Liver (tissue), 3 donors: ENCODE measurements at regions not wholly inside any gene's neighbourhood (a gene's known extent, or its start where the extent isn't known, plus 50 kb on each side); places are given as distances from the start of the nearest gene placed in this dataset.

Experiments used
- CTCF ChIP-seq: fragments of 150-350 bp; IDR thresholded peaks from 2 replicates; pipeline ENCODE4 v1.5.1; 2017; ENCODE audit warnings: improper control_type of control experiment, low read depth, low read length; ENCODE audit not compliant: missing input control
- FOXA1 ChIP-seq: IDR thresholded peaks from 2 replicates; pipeline ENCODE4 v1.6.1; 2016; ENCODE audit warnings: antibody characterized with exemption
- GABPA ChIP-seq, 2 donors: IDR thresholded peaks in 1 of 2; conservative IDR thresholded peaks in 1 of 2; 2 replicates each; pipeline ENCODE4 v1.6.1; 2016; ENCODE audit warnings: antibody characterized with exemption in 2 of 2, mild to moderate bottlenecking in 1 of 2, moderate library complexity in 1 of 2
- JUND ChIP-seq, 2 donors: IDR thresholded peaks; 2 replicates each; pipeline ENCODE4 v1.6.1; 2016; ENCODE audit warnings: antibody characterized with exemption in 2 of 2
- MAX ChIP-seq: IDR thresholded peaks from 2 replicates; pipeline ENCODE4 v1.6.1; 2016; ENCODE audit warnings: antibody characterized with exemption
- REST ChIP-seq: IDR thresholded peaks from 2 replicates; pipeline ENCODE4 v1.6.1; 2016; ENCODE audit warnings: antibody characterized with exemption, mild to moderate bottlenecking
- donor health status: healthy.
- donor health status: healthy.

GRCh38 chr21:15425049-15425448 lies 304.7 kb upstream of the USP25 start:
- TF ChIP-seq JUND (IDR thresholded peaks at IDR 0.05) (no peak), REST (no peak), CTCF (no peak), FOXA1 (no peak), GABPA (IDR thresholded peaks at IDR 0.05 in 1 of 2, conservative IDR thresholded peaks at IDR 0.05 in 1 of 2) (no peak), MAX (no peak)
